ENCODE measurements at regions not wholly inside any gene's neighbourhood (a gene's known extent, or its start where the extent isn't known, plus 50 kb on each side); places are given as distances from the start of the nearest gene placed in this dataset.
A peak's percentile ranks its signal among the peaks of the same experiment; 100 is the strongest.

DNA sequence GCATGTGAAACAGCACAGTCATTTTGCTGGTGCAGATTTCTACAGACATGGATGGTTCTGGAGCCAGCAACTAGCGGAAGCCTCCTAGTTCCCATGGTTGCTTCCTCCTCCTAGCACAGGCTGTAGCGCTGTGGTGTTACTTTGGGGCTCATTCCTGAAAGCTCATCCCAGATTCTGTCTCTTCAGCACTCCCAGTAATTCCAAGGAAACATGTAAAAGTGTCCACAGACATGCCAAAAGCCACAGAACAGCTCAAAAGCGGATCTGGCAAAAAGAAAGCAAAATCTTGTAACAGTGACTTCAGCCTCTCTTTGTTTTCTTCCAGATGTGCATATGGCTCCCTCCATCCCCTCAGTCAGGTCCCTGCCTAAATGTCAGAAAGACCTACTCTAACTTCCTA, 144.1 kb downstream of the CEP120 start:
- in situ Hi-C loops (cut with HindIII; ENCODE audit: low pct_unique_long_range_greater_than_20kb, low sequenced_read_pairs) = no loop called here
- peaks cover 13% of the 10 kb centered on the region for H3K27me3 ChIP-seq (ENCODE audit: control insufficient read depth, insufficient read depth, low read length)
- H3K36me3 ChIP-seq (ENCODE audit: control insufficient read depth, insufficient read depth, low read length) = no peaks in the 10 kb centered on the region
- ChIA-PET CTCF (no interaction called here), POLR2A (no interaction called here)
- H3K27ac ChIP-seq (ENCODE audit: low read length) = no peak overlapping the region
- no peaks in the 10 kb centered on the region for H3K4me1 ChIP-seq (ENCODE audit: control insufficient read depth, insufficient read depth, low read length)
- H3K4me3 ChIP-seq (ENCODE audit: low read depth in 2 of 2, low read length in 2 of 2) = no peak overlapping the region
- H3K9me3 ChIP-seq (ENCODE audit: control insufficient read depth, insufficient read depth, low read depth, low read length) = no peaks in the 10 kb centered on the region
- no TSS peak for BruUV-seq (replicated peaks)
- ATAC-seq = no peak
- DNase-seq (ENCODE audit: low read depth, low spot score) = no peak
- intact Hi-C loops (cut with micrococcal nuclease; ENCODE audit: unreplicated experiment) = no loop called here
- TF ChIP-seq SIN3A (IDR thresholded peaks at IDR 0.05; ENCODE audit: borderline replicate concordance, insufficient read depth, low read depth, low read length) (no peak), CTCF (IDR thresholded peaks at IDR 0.05) (no peak), POLR2AphosphoS5 (IDR thresholded peaks at IDR 0.05; ENCODE audit: low read depth, low read length) (no peak), TCF7L2 (IDR thresholded peaks at IDR 0.05; ENCODE audit: low read depth, low read length) (no peak)
- TF ChIP-seq, protein P1, sequence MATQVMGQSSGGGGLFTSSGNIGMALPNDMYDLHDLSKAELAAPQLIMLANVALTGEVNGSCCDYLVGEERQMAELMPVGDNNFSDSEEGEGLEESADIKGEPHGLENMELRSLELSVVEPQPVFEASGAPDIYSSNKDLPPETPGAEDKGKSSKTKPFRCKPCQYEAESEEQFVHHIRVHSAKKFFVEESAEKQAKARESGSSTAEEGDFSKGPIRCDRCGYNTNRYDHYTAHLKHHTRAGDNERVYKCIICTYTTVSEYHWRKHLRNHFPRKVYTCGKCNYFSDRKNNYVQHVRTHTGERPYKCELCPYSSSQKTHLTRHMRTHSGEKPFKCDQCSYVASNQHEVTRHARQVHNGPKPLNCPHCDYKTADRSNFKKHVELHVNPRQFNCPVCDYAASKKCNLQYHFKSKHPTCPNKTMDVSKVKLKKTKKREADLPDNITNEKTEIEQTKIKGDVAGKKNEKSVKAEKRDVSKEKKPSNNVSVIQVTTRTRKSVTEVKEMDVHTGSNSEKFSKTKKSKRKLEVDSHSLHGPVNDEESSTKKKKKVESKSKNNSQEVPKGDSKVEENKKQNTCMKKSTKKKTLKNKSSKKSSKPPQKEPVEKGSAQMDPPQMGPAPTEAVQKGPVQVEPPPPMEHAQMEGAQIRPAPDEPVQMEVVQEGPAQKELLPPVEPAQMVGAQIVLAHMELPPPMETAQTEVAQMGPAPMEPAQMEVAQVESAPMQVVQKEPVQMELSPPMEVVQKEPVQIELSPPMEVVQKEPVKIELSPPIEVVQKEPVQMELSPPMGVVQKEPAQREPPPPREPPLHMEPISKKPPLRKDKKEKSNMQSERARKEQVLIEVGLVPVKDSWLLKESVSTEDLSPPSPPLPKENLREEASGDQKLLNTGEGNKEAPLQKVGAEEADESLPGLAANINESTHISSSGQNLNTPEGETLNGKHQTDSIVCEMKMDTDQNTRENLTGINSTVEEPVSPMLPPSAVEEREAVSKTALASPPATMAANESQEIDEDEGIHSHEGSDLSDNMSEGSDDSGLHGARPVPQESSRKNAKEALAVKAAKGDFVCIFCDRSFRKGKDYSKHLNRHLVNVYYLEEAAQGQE (IDR thresholded peaks at IDR 0.05; ENCODE audit: insufficient read depth in 1 of 2, low read depth in 2 of 2, low read length in 1 of 2) = no peak

GRCh38 chr5:123278284-123278683, 144.9 kb downstream of the CEP120 start:
- CTCF ChIA-PET = no interaction called here
- H3K4me3 ChIP-seq (ENCODE audit: low read depth in 2 of 2, low read length in 2 of 2) = no peak overlapping the region
- BruUV-seq (replicated peaks) = no TSS peak
- H3K4me1 ChIP-seq (ENCODE audit: control insufficient read depth, insufficient read depth, low read length) = no peaks in the 10 kb centered on the region
- POLR2A ChIA-PET = no interaction called here
- no peaks in the 10 kb centered on the region for H3K9me3 ChIP-seq (ENCODE audit: control insufficient read depth, insufficient read depth, low read depth, low read length)
- DNase-seq (ENCODE audit: low read depth, low spot score) (no peak), ATAC-seq (no peak)
- in situ Hi-C loops (cut with HindIII; ENCODE audit: low pct_unique_long_range_greater_than_20kb, low sequenced_read_pairs) (no loop called here), intact Hi-C loops (cut with micrococcal nuclease; ENCODE audit: unreplicated experiment) (no loop called here)
- H3K27me3 ChIP-seq (ENCODE audit: control insufficient read depth, insufficient read depth, low read length) = peaks cover 10% of the 10 kb centered on the region
- no peak overlapping the region for H3K27ac ChIP-seq (ENCODE audit: low read length)
- TF ChIP-seq SIN3A (IDR thresholded peaks at IDR 0.05; ENCODE audit: borderline replicate concordance, insufficient read depth, low read depth, low read length) = no peak
- no peak for TF ChIP-seq POLR2AphosphoS5 (IDR thresholded peaks at IDR 0.05; ENCODE audit: low read depth, low read length)
- no peaks in the 10 kb centered on the region for H3K36me3 ChIP-seq (ENCODE audit: control insufficient read depth, insufficient read depth, low read length)

GRCh38 chr5:123273984-123274383, 149.2 kb downstream of the CEP120 start:
- Histone ChIP-seq H3K27me3 (ENCODE audit: control insufficient read depth, insufficient read depth, low read length) (peaks cover 4% of the 10 kb centered on the region; the same call in 1 of the 2 replicates), H3K27ac (ENCODE audit: low read length) (no peak overlapping the region), H3K9me3 (ENCODE audit: control insufficient read depth, insufficient read depth, low read depth, low read length) (no peaks in the 10 kb centered on the region), H3K36me3 (ENCODE audit: control insufficient read depth, insufficient read depth, low read length) (no peaks in the 10 kb centered on the region), H3K4me3 (ENCODE audit: low read depth in 2 of 2, low read length in 2 of 2) (no peak overlapping the region), H3K4me1 (ENCODE audit: control insufficient read depth, insufficient read depth, low read length) (no peaks in the 10 kb centered on the region)
- no peak for ATAC-seq
- POLR2A ChIA-PET = no interaction called here
- CTCF ChIA-PET = no interaction called here
- intact Hi-C loops (cut with micrococcal nuclease; ENCODE audit: unreplicated experiment) (no loop called here), in situ Hi-C loops (cut with HindIII; ENCODE audit: low pct_unique_long_range_greater_than_20kb, low sequenced_read_pairs) (no loop called here)
- BruUV-seq (replicated peaks) = no TSS peak
- DNase-seq (ENCODE audit: low read depth, low spot score) = no peak
- peak; percentile 21; the same call in 1 of the 2 replicates for TF ChIP-seq CTCF (IDR thresholded peaks at IDR 0.05)
- TF ChIP-seq, protein P1 (IDR thresholded peaks at IDR 0.05; ENCODE audit: insufficient read depth in 1 of 2, low read depth in 2 of 2, low read length in 1 of 2) = no peak

Data from Panc1 (cell line).